GM12873 (cell line): ENCODE measurements at regions not wholly inside any gene's neighbourhood (a gene's known extent, or its start where the extent isn't known, plus 50 kb on each side); places are given as distances from the start of the nearest gene placed in this dataset.

Experiments
- TF ChIP-seq, protein P1 (sequence below): IDR thresholded peaks from 2 replicates; pipeline ENCODE4 v1.5.1; 2012; ENCODE audit warnings: low read depth, mild to moderate bottlenecking, moderate library complexity, low read length, control low read depth; ENCODE audit not compliant: insufficient read depth; ENCODE audit errors: missing control alignments

DNA sequence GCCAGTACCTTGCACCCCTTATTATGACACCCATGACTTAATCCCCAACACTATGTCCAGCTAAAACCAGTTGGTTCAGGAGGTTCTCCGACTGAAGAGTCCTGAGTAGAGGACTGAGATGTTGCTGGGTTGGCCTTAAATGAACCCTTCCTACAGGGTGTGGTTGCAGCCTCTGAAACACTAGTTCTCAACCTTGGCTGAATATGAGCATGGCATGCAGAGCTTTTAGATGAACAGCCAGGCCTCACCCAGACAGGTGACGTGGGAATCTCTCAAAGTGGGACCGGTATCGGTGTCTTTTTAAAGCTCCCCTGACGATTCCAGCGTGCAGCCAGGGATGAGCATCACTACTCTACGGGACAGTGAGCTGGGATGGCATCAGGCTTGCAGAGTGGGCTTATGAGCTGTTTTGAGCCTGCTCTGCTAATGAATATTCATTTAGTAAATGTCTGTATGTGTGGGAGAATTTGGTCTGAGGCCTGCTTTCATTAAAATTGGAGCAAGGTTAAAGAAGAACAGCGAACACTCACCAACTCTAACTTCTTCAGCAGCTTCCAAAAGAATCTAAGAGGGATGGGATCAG is 79.7 kb upstream of the PRICKLE2 start:
- TF ChIP-seq, protein P1, sequence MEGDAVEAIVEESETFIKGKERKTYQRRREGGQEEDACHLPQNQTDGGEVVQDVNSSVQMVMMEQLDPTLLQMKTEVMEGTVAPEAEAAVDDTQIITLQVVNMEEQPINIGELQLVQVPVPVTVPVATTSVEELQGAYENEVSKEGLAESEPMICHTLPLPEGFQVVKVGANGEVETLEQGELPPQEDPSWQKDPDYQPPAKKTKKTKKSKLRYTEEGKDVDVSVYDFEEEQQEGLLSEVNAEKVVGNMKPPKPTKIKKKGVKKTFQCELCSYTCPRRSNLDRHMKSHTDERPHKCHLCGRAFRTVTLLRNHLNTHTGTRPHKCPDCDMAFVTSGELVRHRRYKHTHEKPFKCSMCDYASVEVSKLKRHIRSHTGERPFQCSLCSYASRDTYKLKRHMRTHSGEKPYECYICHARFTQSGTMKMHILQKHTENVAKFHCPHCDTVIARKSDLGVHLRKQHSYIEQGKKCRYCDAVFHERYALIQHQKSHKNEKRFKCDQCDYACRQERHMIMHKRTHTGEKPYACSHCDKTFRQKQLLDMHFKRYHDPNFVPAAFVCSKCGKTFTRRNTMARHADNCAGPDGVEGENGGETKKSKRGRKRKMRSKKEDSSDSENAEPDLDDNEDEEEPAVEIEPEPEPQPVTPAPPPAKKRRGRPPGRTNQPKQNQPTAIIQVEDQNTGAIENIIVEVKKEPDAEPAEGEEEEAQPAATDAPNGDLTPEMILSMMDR: no peak

DNA sequence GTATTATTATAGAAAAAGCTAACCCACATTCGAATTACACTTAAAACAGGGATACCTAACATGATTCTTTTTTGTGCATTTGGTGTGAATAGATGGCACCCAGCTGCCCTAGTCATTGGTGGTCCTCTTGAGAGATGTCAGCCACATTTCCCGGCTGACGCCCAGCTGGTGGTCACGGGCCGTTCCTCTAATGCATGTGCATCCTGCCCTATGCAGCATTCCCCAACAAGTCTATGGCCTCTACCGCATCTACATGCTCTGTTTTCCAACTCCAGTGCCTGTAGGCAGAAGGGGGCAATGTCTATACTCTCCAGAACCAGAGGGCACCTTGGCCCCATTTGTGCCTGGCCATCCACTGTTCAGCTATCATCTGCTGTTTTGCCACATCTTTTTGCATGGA is 78.6 kb upstream of the PRICKLE2 start:
- TF ChIP-seq, protein P1: no peak

DNA sequence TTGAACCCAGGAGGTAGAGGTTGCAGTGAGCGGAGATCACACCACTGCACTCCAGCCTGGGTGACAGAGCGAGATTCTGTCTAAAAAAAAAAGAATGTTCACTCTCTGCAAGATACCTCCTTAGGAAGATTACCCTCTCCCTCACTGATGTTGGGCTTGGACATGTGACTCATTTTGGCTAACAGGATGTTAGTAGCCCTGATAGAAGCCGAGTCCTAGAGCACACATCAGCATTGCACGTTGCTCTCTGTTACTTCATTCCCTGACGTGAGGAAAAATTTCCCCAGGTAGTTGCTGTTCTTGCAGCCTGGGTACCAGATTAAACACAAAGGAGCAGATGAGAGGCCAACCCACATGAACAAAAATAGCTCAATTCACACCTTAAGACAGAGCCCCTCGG is 78.1 kb upstream of the PRICKLE2 start:
- TF ChIP-seq, protein P1: no peak

DNA sequence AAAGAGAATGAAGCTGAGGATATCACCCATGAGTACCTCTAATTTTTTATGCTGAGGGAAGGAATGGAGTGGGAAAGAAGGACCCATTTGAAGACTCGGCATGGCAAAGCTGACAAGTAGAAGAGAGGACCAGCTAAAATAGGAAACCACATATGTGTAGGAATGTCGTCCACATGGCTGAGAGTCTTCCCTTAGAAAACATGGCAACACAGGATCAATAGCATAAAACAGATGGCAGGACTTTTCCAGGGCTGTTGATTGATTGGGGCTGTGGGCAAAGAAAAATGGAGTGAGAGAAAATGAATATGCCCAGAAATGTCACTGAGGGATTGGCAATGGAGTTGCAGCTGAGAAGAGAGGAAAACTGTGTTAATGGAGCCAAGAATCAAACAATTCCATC is 76.2 kb upstream of the PRICKLE2 start:
- TF ChIP-seq, protein P1: no peak

DNA sequence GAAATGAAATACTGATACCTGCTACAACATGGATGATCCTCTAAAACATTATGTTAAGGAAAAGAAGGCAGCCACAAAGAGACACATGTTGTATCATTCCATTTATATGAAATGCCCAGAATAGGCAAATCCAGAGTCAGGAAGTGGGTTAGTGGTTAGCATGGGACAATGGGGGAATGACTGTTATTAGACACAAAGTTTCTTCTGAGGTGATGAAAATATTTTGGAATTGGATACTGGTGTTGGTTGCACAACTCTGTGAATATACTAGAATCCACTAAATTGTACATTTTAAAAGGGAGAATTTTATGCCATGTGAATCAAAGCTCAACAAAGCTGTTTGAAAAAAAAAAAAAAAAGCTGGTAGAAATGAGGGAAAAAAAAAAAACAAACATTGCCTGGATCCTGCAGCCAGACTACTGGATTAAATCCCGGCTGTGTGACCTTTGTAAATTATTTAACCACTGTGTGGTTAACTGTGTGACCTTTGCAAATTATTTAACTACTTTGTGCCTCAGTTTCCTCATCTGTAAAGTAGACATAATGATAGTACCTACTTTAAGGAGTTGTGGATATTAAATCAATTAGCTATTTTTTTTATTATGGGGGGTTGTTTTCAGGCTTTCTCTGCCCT is 75.6 kb upstream of the PRICKLE2 start:
- TF ChIP-seq, protein P1: no peak

DNA sequence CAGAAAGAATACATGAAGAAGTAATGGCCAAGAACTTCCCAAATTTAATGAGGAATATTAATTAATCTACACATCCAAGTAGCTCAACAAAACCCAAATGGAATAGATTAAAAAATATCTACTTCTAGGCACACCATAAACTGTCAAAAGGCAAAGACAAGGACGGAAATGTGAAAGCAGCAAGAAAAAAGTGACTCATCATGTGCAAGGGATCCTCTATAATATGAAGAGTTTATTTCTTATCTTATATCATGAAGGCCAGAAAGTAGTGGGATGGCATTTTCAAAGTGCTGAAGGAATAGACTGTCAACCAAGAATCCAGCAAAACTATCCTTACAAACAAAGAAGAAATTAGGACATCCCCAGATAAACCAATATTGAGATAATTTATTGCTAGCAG is 73.9 kb upstream of the PRICKLE2 start:
- TF ChIP-seq, protein P1: no peak

DNA sequence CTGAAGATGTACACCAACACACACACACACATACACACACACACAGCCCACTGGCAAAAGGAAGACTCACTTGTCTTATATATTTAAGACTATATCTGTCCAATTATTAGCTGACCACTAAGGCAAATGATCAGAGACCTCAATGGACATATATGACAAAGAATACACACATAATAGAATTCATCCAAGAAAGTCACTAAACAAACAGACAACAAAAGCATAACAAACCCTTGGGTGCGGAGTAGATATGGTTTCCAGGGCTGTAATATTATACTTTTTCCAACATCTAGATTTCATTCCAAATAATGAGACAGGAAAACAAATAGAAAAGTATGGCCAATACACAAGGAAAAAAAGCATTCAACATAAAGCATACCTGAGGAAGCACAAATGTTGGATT is 72.3 kb upstream of the PRICKLE2 start:
- TF ChIP-seq, protein P1: no peak
